HPDE6-E6E7 (cell line): ENCODE measurements at regions not wholly inside any gene's neighbourhood (a gene's known extent, or its start where the extent isn't known, plus 50 kb on each side); places are given as distances from the start of the nearest gene placed in this dataset.

Experiments
- DNase-seq: peaks from one replicate; pipeline ENCODE4 v3.0.0; 2011; ENCODE audit warnings: missing footprints; ENCODE audit errors: extremely low spot score

- DNase-seq, result no peak
These were observed 538.6 kb downstream of the TNS3 start for GRCh38 chr7:47043304-47043703.

GRCh38 chr7:47042669-47043068, 539.2 kb downstream of the TNS3 start:
- DNase-seq, result no peak

DNA sequence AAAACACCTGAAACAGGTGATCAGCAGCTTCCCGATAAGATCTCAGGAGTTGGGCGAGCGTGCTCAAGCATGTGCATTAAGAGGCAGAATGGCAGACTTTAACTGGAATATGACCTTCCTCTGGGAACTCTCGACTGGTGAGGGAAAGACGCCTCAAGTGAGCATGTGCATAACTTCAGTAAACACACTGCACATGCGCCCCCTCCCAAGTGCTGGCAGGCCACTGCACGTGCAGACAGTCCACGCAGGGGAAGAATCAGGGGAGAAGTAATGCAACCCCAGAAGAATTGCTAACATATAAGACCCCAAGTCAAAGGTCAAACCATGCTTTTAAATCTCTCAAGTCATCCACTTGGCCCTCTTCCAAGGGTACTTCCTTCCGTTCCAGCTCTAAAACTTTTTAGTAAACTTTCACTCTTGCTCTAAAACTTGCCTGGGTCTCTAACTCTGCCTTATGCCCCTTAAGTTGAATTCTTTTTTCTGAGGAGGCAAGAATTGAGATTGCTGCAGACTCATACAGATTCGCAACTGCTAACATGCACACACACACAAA, 541.0 kb downstream of the TNS3 start:
- no peak for DNase-seq

GRCh38 chr7:47039904-47040303, 542.0 kb downstream of the TNS3 start:
- no peak for DNase-seq

GRCh38 chr7:47039089-47039648, 542.7 kb downstream of the TNS3 start:
- DNase-seq, result no peak

DNA sequence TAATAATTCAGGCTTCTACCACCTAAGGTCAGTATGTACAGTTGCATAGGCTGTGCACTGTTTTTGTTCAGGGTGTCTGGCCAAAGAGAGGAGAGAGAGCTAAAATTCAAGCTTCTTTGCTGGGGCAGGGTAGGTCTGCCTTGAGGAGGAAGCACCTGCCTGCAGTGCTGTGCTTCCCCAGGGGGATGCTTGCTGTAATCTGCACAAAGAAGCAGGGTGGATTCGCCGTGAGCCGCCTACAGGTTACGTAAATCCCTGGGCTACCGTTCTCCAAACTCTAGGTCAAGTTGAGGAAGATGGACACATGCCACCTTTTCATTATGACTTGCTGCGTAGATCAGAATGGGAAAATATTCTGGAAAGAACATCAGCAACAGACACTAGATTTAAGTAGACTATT, 543.3 kb downstream of the TNS3 start:
- no peak for DNase-seq

- DNase-seq, result no peak
These were observed 544.3 kb downstream of the TNS3 start for GRCh38 chr7:47037607-47038006.

DNA sequence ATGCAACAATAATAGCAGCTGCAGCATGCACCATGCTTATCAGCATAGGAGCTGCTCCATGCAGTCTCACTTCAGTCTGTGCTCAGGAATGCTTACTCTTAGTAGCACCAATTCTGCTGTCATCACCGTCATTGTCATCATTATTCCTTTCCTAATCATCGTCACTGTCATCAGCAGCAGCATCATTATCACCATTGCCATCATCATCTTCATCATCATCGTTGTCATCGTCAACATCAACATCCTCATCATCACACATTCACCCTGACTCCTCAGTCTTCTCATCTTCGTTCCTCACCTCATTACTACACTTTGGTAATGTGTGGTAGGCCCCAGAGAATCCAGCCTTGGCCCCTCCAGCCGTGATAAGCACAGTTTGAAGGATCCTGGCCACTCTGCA, 545.0 kb downstream of the TNS3 start:
- no peak for DNase-seq

GRCh38 chr7:47035522-47035921, 546.4 kb downstream of the TNS3 start:
- no peak for DNase-seq

- DNase-seq, result no peak
These were observed 547.7 kb downstream of the TNS3 start for GRCh38 chr7:47034180-47034579.

GRCh38 chr7:47032536-47032908, 549.4 kb downstream of the TNS3 start:
- no peak for DNase-seq

DNA sequence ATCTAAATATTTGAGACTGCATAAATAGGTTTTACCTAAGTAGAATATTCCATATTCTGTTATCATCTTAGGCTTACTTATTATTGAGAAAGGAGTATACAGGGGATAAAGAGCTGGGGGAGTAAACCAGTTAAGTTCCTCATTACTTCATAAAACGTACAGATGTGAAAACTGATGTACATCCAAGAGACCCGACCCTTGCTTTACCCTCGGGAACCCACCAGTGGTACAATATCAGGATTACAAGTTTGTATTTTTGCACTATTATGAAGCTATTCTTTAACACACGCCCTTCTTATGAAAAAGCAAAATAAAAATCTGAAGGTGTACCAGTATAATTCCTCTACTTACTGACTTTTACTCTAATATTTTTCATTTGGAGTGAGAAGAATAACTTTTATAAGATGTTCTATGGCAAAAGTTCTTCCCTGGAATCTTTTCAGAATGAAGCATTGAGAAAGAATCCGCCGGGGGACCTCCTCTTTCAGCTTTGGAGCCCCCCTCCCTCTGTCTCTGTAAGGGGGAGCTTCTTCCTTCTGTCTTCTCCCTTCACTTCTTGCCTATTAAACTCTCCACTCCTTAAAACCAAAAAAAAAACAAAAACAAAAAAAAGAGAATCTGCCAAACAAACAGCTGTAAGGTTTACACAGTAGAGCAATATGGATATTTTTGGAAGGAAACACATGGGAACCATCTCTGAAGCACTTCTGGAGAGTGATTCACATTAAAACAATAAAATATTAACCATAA, 550.0 kb downstream of the TNS3 start:
- DNase-seq, result no peak

DNA sequence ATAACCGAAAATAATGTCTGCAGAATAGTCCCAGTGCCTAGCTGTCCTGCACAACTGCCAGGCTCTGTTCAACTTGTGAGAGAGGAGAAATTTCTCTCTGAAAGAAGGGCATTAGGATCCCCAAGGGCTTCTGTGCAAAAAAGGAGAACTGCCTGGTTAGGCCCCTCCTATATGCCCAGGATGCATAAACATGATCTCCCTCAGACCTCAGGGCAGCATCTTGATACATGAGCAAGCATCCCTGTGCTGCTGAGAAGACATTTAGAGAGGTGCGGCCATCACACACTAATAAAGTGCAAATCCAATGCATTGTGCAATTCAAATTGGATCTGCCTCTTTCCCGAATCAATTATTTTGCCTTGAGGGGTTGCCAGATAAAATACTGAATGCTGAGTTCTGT, 553.6 kb downstream of the TNS3 start:
- no peak for DNase-seq

GRCh38 chr7:47027695-47028240, 554.1 kb downstream of the TNS3 start:
- no peak for DNase-seq

DNA sequence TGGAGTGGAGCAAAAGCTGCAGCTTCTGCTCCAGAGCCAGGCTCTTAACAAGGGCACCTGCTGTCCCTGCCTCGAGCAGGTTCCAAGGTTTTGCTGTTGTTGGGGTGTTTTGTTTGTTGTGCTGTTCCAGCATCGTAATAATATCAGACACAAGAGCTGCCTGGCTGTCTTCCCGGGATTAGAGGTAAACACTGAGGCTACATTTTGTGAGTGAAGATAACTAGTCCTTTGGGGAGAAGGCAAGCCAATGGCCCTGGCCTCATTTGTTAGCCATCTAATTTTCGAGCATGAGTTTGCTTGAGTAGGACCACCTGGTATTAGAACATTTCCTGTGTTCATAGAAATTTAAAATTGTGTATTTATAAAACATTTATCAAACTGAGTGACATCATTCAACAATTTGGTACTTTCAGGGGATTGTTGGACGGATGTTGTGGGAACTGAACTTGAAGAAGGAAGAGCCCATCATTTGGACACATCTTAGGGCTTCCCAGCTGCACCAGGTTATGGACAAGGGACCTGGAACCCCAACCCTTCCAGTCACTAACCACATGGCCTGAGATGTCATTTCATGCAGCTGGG, 555.0 kb downstream of the TNS3 start:
- no peak for DNase-seq

GRCh38 chr7:47024991-47025390, 556.9 kb downstream of the TNS3 start:
- no peak for DNase-seq

- DNase-seq, result no peak
These were observed 573.5 kb downstream of the TNS3 start for GRCh38 chr7:47008461-47008860.

GRCh38 chr7:47007471-47007870, 574.4 kb downstream of the TNS3 start:
- no peak for DNase-seq

DNA sequence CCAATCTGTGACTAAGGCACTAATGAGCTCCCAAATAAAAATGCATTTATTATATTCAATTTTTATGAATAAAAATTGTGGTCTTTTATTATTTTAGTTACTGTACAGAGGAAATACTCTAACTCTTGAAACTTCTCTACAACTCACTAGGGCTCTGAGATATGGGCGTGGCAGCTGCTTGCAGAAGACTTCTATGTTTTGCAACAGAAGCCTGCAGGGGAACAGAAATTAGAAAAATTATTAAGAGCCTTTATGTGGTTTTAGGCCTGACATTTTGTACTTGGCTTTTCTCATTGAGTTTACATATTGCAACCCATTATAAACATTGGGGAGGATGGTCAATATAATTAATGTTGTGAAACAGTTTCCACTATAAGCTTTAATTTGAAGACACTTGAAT, 581.4 kb downstream of the TNS3 start:
- no peak for DNase-seq

DNA sequence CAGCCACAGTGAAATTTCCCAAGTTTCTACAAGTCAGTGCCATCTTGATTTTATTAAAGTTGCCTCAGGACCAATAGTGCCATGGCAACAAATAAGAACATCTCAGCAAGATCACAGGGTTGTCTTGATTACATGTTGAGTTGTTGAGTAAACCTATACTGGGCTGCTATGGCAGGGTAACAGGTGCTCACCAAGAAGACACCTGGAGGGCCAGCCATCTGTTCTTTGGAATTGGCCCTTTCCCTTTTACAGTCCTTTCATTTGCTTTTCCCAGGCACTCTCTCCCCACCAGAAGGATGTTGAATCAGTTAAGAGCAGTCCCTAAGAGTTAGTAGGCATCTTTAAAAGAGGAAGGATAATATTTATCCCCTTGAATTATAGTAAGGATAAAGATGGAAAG, 582.0 kb downstream of the TNS3 start:
- no peak for DNase-seq

GRCh38 chr7:46996972-46997371, 584.9 kb downstream of the TNS3 start:
- no peak for DNase-seq

DNA sequence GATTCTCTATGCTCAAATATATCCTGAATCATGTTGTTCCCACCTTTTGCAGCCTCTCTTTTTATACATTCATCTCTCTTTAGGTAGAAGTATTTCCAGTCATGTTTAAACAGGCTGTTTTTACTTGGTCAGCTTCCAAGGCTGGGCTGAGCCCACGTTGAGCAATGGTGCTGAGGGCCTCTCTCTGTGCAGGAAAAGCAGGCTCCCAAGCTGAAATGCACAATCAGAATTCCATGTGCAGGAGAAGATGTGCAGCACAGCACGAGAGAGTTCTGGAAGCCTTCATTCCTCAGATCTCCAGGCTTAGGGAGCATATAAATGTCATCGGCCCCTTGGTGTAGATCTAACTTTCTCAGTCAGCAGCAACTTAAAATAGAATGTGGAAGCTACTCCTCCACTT, 588.5 kb downstream of the TNS3 start:
- DNase-seq, result peak; percentile 7

- DNase-seq, result no peak
These were observed 591.1 kb downstream of the TNS3 start for GRCh38 chr7:46990761-46991160.
